IMR-90 (cell line): ENCODE measurements at regions not wholly inside any gene's neighbourhood (a gene's known extent, or its start where the extent isn't known, plus 50 kb on each side); places are given as distances from the start of the nearest gene placed in this dataset.
A peak's percentile ranks its signal among the peaks of the same experiment; 100 is the strongest.

Experiments used
- ATAC-seq: fragments of 200-7000 bp; cut with Tn5 transposase; 2 replicates; pipeline ENCODE4 v1.9.1; 2020; ENCODE audit warnings: low read depth, mild to moderate bottlenecking, moderate library complexity
- BruUV-seq: library from RNA; stranded (reverse); fragments of 400-500 nt; replicated peaks from 2 replicates; lab custom pipeline; 2021; lab: Mats Ljungman, UMichigan
- CTCF ChIA-PET: fragments of 300-600 bp; formaldehyde crosslinking; extraction: SDS; loops from one replicate; lab custom pipeline; 2021; ENCODE audit warnings: antibody characterized with exemption; lab: Yijun Ruan, JAX
- POLR2A ChIA-PET: fragments of 300-600 bp; sonication (Branson Sonifier 250); formaldehyde crosslinking; loops from one replicate; lab custom pipeline; 2022; ENCODE audit warnings: antibody characterized with exemption; ENCODE audit not compliant: unreplicated experiment; lab: Charles Lee
- DNase-seq: peaks from one replicate; pipeline ENCODE4 v3.0.0; 2013
- H2AFZ ChIP-seq: replicated peaks from 2 replicates; pipeline ENCODE3; 2013; ENCODE audit warnings: low read length, mild to moderate bottlenecking; ENCODE audit not compliant: poor library complexity
- H2AK5ac ChIP-seq: 2 replicates; pipeline ENCODE4 v1.6.1; 2013; ENCODE audit warnings: low read depth, low read length, inconsistent platforms
- H2AK9ac ChIP-seq: replicated peaks from 2 replicates; pipeline ENCODE3; 2013; ENCODE audit warnings: mild to moderate bottlenecking, low read depth, low read length, moderate library complexity; ENCODE audit not compliant: poor library complexity
- H2BK120ac ChIP-seq: 2 replicates; pipeline ENCODE4 v1.6.1; 2013; ENCODE audit warnings: low read depth, low read length, inconsistent platforms
- H2BK15ac ChIP-seq: 3 replicates; pipeline ENCODE4 v1.6.1; 2013; ENCODE audit warnings: low read depth, low read length, inconsistent platforms
- H2BK20ac ChIP-seq: 2 replicates; pipeline ENCODE4 v1.6.1; 2013; ENCODE audit warnings: low read depth, mild to moderate bottlenecking, inconsistent platforms, low read length, moderate library complexity
- H2BK5ac ChIP-seq: 2 replicates; pipeline ENCODE4 v1.6.1; 2013; ENCODE audit warnings: mild to moderate bottlenecking, low read depth, low read length, inconsistent platforms; ENCODE audit not compliant: poor library complexity, severe bottlenecking
- H3K14ac ChIP-seq: replicated peaks from 2 replicates; pipeline ENCODE4 v1.6.1; 2013; ENCODE audit warnings: low read depth, low read length, inconsistent platforms
- H3K18ac ChIP-seq: 2 replicates; pipeline ENCODE4 v1.6.1; 2013; ENCODE audit warnings: low read depth, low read length, control low read depth
- H3K23ac ChIP-seq: 2 replicates; pipeline ENCODE4 v1.6.1; 2013; ENCODE audit warnings: low read depth, low read length, inconsistent platforms
- H3K27ac ChIP-seq: 2 replicates; pipeline ENCODE4 v1.5.1; 2013; ENCODE audit warnings: mild to moderate bottlenecking, control low read depth, low read length; ENCODE audit not compliant: insufficient read depth
- H3K27me3 ChIP-seq: 2 replicates; pipeline ENCODE4 v1.6.1; 2013; ENCODE audit warnings: low read length; ENCODE audit not compliant: control insufficient read depth, insufficient read depth
- H3K36me3 ChIP-seq: 2 replicates; pipeline ENCODE4 v1.6.1; 2013; ENCODE audit warnings: low read length, mixed read lengths; ENCODE audit not compliant: control insufficient read depth, insufficient read depth
- H3K4ac ChIP-seq: 2 replicates; pipeline ENCODE4 v1.6.1; 2013; ENCODE audit warnings: low read depth, low read length, inconsistent platforms
- H3K4me1 ChIP-seq: 2 replicates; pipeline ENCODE4 v1.6.1; 2013; ENCODE audit warnings: low read length, mixed read lengths; ENCODE audit not compliant: control insufficient read depth, insufficient read depth
- H3K4me2 ChIP-seq: 2 replicates; pipeline ENCODE4 v1.6.1; 2013; ENCODE audit warnings: low read depth, mild to moderate bottlenecking, control low read depth, low read length, moderate library complexity
- H3K4me3 ChIP-seq: 2 replicates; pipeline ENCODE4 v1.5.1; 2013; ENCODE audit warnings: low read depth, mild to moderate bottlenecking, control low read depth, low read length, moderate library complexity; ENCODE audit not compliant: insufficient read depth
- H3K56ac ChIP-seq: 2 replicates; pipeline ENCODE4 v1.6.1; 2013; ENCODE audit warnings: low read length, inconsistent platforms; ENCODE audit not compliant: insufficient read depth; ENCODE audit errors: extremely low read depth
- H3K79me1 ChIP-seq, 2 experiments: 2 replicates each; pipeline ENCODE4 v1.6.1; 2013; ENCODE audit warnings: low read length in 2 of 2, inconsistent platforms in 1 of 2, low read depth in 1 of 2
- H3K9ac ChIP-seq: 2 replicates; pipeline ENCODE4 v1.6.1; 2013; ENCODE audit warnings: low read depth, low read length, control low read depth
- H3K9me1 ChIP-seq: 2 replicates; pipeline ENCODE4 v1.6.1; 2013; ENCODE audit warnings: low read length, inconsistent platforms; ENCODE audit not compliant: insufficient read depth
- H3K9me3 ChIP-seq: 2 replicates; pipeline ENCODE4 v1.6.1; 2013; ENCODE audit warnings: low read length; ENCODE audit not compliant: control insufficient read depth, insufficient read depth
- H4K20me1 ChIP-seq: 2 replicates; pipeline ENCODE4 v1.6.1; 2013; ENCODE audit warnings: low read length, inconsistent platforms; ENCODE audit not compliant: insufficient read depth
- H4K5ac ChIP-seq: 2 replicates; pipeline ENCODE4 v1.6.1; 2013; ENCODE audit warnings: mild to moderate bottlenecking, low read depth, low read length, control low read depth
- H4K8ac ChIP-seq, 2 experiments: 2 replicates each; pipeline ENCODE4 v1.6.1; 2013; ENCODE audit warnings: low read depth in 2 of 2, low read length in 2 of 2, control low read depth in 1 of 2, inconsistent platforms in 1 of 2
- H4K91ac ChIP-seq: 2 replicates; pipeline ENCODE4 v1.6.1; 2013; ENCODE audit warnings: low read depth, low read length, inconsistent platforms; ENCODE audit not compliant: insufficient read depth
- MAZ ChIP-seq: IDR thresholded peaks from 2 replicates; pipeline ENCODE4 v1.6.1; 2012; ENCODE audit warnings: low read depth, mild to moderate bottlenecking, low read length, improper control_type of control experiment, moderate library complexity, borderline replicate concordance
- POLR2A ChIP-seq: IDR thresholded peaks from 2 replicates; pipeline ENCODE4 v1.6.1; 2012; ENCODE audit warnings: mild to moderate bottlenecking, low read depth, low read length
- WGBS, 2 experiments: methylation state at CpG; one replicate each; pipeline versions ENCODE4 v1.1.5 to v1.1.7; 2013; ENCODE audit warnings: missing lambda C conversion rate in 2 of 2; ENCODE audit not compliant: insufficient read length in 1 of 2; ENCODE audit errors: extremely low coverage in 2 of 2; 5-methylcytosine and 5-hydroxymethylcytosine counted together
- dilution Hi-C: fragments of 300-500 bp; cut with HindIII; formaldehyde crosslinking; loops from one replicate; pipeline ENCODE4 v1.14.3; 2018; ENCODE audit warnings: low sequenced_read_pairs; ENCODE audit not compliant: unreplicated experiment
- in situ Hi-C: fragments of 300-500 bp; cut with MboI; formaldehyde crosslinking; loops from 3 replicates; pipeline ENCODE4 v1.14.3; 2019; ENCODE audit warnings: low sequenced_read_pairs, inconsistent platforms, mixed read lengths
- intact Hi-C: fragments of 100-400 bp; cut with micrococcal nuclease; formaldehyde crosslinking; loops from 2 replicates; pipeline ENCODE4 v1.10.0; 2022

DNA sequence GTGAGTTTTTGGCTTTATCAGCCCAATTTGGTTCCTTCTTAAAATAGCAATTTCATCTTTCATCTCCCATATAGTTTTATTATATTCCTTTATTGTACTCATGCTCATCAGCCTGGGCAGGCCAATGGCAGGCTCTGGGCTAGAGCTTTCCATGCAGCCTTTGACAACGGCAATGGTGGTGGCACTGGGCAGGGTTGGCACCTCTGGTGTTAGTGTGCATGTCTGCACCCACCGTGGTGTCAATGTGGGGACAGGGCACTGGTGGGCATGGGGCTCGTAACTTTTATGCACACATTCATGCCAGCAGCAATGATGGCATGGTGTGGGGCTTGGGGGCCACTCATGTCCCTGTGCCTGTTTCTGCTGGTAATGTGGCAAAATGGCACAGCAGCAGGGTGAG, 1305.4 kb downstream of the DSC3 start:
- no peaks in the 10 kb centered on the region for H3K4me1 ChIP-seq
- dilution Hi-C loops, result no loop called here
- peak overlapping the region; percentile 63 for H2AFZ ChIP-seq
- H3K4me2 ChIP-seq, result no peak overlapping the region
- no peak overlapping the region for H2BK15ac ChIP-seq
- WGBS, 2 experiments, result no CpG with 5 or more reads among the region's 3 CpGs
- no peak overlapping the region for H4K91ac ChIP-seq
- H3K9me3 ChIP-seq, result no peaks in the 10 kb centered on the region
- intact Hi-C loops, result no loop called here
- in situ Hi-C loops, result no loop called here
- POLR2A ChIA-PET, result no interaction called here
- H3K36me3 ChIP-seq, result no peaks in the 10 kb centered on the region
- no peak overlapping the region for H2BK20ac ChIP-seq
- no peak overlapping the region for H3K9ac ChIP-seq
- ATAC-seq (no peak), DNase-seq (no peak)
- H3K14ac ChIP-seq, result no peak overlapping the region
- CTCF ChIA-PET, result no interaction called here
- H3K23ac ChIP-seq, result no peak overlapping the region
- TF ChIP-seq MAZ (no peak), POLR2A (no peak)
- H3K4ac ChIP-seq, result no peak overlapping the region
- H3K27ac ChIP-seq, result no peak overlapping the region
- no peak overlapping the region for H2AK5ac ChIP-seq
- no peak overlapping the region for H3K18ac ChIP-seq
- no peak overlapping the region for H2BK5ac ChIP-seq
- H4K8ac ChIP-seq, result no peak overlapping the region
- H3K4me3 ChIP-seq, result no peak overlapping the region
- H3K79me1 ChIP-seq, result no peaks in the 10 kb centered on the region
- 0 out of 2 replicates have a peak, but pooled peaks cover 2% of the 10 kb centered on the region for H3K9me1 ChIP-seq
- H3K27me3 ChIP-seq, result no peaks in the 10 kb centered on the region
- H2BK120ac ChIP-seq, result no peak overlapping the region
- H4K20me1 ChIP-seq, result no peaks in the 10 kb centered on the region
- no TSS peak for BruUV-seq
- no peak overlapping the region for H2AK9ac ChIP-seq
- no peak overlapping the region for H3K56ac ChIP-seq
- H4K5ac ChIP-seq, result no peak overlapping the region
